NCI-H345 treated with DMSO at 0.1 percent for 48 hours (cell line): ENCODE measurements at regions not wholly inside any gene's neighbourhood (a gene's known extent, or its start where the extent isn't known, plus 50 kb on each side); places are given as distances from the start of the nearest gene placed in this dataset.
"Not testable (repeated sequence)": the region's sequence is repeated elsewhere in the genome, so short reads cannot be mapped to it uniquely, and the experiment has no call there.

Source experiments
- DNase-seq: peaks from one replicate; lab custom pipeline; 2025; ENCODE audit not compliant: unreplicated experiment; lab: John Stamatoyannopoulos, UW

DNA sequence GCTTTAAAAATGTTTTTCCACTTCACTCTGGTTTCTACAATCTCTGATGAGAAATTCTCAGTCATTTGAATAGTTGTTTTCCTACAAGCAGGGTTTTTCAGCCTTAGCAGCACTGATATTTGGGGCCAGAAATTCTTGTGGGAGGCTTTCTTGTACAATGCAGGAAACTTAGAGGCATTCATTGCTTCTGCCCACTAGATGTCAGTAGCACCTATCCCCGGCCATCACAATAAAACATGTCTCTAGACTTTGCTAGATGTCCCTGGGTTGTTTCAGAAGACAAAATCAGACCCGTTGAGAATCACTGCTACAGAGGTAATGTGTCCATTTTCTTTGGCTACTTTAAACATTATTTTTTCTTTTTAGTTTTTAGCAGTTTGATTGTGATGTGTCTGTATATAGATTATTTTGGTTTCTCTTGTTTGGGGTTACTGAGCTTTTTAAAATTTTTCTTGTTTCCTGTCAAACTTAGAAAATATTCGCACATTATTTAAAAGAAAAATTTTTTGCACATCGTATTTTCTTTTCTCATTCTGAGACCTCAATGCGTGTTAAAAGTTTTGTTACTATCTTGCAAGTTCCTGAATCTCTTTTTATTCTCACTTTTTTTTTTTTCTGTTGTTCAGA, 60.8 kb upstream of the CCDC179 start:
- DNase-seq, result peak; percentile 68

DNA sequence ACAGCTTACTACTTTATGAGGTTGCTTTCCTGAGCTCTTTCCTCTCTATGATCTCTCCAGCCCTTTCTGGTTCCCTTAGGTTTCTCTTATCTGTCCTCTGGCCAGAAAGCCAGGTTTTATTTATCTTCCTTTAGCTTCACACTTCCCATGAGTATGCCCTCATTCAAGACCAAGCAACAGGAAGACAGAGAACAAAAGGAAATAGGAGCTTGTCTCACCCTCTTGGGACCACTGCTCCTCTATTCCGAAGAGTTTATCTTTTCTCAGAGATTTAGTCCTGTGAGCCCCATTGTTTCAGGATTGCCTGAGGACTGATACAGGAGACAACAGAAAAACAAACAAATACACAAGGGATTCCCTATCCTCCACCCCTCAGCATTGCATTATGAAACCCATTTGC, 62.4 kb upstream of the CCDC179 start:
- DNase-seq, result peak; percentile 70

- DNase-seq, result no peak
These were observed 63.3 kb upstream of the CCDC179 start for GRCh38 chr11:22923561-22923960.

GRCh38 chr11:22926341-22926740, 66.1 kb upstream of the CCDC179 start:
- DNase-seq, result no peak

- no peak for DNase-seq
These were observed 67.5 kb upstream of the CCDC179 start for GRCh38 chr11:22927793-22928192.

- DNase-seq, result no peak
These were observed 68.1 kb upstream of the CCDC179 start for GRCh38 chr11:22928207-22928917.

DNA sequence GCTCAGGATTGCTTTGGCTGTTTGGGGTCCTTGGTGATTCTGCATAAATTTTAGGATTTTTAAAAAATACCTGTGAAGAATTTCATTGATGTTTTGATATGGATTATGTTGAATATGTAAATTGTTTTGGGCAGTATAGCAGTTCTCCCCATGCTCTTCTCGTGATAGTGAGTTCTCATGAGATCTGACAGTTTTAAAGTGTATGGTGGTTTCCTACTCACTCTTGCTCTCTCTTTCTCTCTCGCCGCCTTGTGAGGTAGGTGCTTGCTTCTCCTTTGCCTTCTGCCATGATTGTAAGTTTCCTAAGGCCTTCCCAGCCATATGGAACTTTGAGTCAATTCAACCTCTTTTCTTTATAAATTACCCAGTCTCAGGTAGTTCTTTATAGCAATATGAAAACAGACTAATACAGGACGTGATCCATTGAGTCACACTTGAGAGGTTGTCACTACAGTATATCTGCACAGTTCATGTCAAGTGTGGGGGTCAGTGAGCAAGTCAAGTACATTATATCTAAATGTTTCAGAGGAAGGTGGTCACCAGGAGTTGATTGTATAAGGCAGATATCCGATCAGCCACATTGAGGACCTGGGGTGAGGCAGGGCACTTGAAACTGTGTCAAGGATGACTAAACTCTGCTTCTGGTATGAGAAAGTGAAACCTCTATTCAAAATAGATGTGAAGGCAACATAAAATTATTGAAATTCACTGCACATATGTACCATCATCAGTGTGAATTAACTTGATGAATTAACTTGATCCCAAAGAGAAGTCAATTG, 70.7 kb upstream of the CCDC179 start:
- no peak for DNase-seq

- DNase-seq, result no peak
These were observed 78.4 kb upstream of the CCDC179 start for GRCh38 chr11:22938691-22939090.

DNA sequence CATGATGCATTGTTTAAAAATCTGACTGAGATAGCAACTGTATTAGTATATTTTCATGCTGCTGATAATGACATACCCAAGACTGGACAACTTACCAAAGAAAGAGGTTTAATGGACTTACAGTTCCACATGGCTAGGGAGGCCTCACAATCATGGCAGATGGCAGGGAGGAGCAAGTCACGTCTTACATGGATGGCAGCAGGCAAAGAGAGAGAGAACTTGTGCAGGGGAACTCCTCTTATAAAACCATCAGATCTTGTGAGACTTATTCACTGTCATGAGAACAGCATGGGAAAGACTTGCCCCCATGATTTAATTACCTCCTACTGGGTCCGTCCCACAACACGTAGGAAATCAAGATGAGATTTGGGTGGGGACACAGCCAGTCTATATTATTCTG, 81.3 kb upstream of the CCDC179 start:
- DNase-seq, result not testable (repeated sequence)

DNA sequence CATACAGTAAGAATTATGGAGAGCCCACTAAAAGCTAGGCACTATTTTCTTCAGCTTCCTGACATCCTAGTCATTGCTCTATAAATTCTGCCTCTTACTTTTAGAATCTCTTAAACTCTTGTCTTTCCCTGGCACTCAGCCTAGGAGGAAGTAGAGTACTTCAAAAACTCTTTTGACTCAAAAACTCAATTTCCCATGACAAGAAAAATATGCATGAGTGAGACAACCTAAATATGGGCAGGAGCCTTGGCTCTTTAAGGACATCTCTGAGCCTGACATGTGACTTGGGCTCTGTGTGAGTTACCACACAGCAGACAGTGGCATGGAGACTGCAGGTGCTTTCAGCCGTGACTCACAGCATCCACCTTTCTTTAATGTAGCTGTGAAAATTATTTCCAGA, 97.5 kb upstream of the CCDC179 start:
- DNase-seq, result no peak

DNA sequence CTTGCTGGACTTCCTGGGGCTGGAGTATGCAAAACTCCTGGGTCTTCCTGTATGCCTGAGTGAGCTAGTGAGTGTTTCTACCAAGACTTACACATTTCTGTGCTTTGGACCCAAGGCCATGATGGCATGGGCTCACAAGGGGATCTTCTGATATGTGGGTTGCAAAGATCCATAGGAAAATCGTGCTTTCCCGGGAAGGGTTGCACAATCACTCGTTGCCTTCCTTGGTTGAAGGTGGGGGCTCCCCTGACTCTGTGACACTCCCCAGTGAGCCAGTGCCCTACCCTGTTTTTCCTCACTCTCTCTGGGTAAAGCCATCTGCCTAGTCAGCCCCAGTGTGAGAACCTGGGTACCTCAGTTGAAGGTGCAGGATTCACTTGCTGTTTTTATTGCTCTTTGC, 114.0 kb upstream of the CCDC179 start:
- DNase-seq, result no peak

GRCh38 chr11:22976146-22976545, 115.9 kb upstream of the CCDC179 start:
- DNase-seq, result no peak

- no peak for DNase-seq
These were observed 122.6 kb upstream of the CCDC179 start for GRCh38 chr11:22982903-22983302.

DNA sequence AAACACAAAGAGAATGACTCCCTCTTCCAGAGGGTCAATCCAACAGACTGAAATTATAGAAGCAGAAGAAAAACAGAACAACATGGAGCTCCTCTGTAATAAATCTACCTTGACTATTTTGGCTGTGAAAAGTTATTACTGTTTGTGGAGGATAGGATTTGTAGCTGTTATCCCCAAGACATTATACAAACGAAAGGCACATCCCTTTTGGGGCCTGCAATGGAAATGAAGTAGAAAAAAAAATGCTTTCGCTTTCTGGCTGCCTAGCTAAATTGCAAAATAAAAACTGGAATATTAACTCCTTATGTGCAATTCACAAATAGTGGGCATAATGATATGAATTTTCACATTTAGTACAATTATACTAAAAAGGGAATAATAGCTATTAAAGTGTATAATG, 123.8 kb upstream of the CCDC179 start:
- no peak for DNase-seq

DNA sequence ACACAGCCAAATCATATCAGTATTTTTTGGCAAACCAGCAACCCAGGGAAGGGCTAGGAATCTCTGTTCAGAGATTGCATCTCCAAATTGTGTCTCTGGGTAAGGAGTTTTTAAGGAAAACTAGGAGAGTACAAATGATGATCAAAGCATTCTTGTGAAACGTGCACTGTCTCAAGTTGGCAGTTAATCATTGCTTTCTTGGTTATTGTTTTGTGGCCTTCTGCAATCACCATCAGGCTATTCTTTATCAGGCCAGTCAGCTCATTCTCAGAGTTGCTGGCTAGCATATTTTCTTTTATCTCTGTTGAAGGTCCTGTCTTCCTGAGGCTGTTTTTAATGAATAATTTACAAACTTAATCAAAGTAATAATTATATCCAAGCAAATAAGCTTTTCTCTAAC, 129.1 kb upstream of the CCDC179 start:
- no peak for DNase-seq

GRCh38 chr11:22991196-22991595, 130.9 kb upstream of the CCDC179 start:
- DNase-seq, result no peak

DNA sequence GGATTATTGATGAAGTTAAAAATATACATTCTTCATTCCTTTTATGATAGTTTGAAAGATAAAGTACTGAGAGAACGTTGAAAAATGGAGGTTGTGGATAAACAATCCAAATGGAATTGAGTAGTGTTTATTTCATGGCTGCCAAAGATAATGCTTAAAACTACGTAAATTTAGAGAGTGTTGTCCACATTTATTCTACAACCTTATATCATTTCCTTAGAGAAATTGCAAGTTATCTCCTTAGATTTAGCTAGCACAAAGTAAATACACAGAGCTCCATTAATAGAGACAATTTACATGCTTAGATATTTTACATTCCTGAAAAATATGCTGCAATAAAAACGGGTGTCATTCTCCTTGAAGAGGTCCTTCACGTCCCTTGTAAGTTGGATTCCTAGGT, 146.5 kb upstream of the CCDC179 start:
- DNase-seq, result no peak

GRCh38 chr11:23010790-23011335, 150.6 kb upstream of the CCDC179 start:
- DNase-seq, result no peak

- DNase-seq, result no peak
These were observed 152.7 kb upstream of the CCDC179 start for GRCh38 chr11:23012930-23013329.

DNA sequence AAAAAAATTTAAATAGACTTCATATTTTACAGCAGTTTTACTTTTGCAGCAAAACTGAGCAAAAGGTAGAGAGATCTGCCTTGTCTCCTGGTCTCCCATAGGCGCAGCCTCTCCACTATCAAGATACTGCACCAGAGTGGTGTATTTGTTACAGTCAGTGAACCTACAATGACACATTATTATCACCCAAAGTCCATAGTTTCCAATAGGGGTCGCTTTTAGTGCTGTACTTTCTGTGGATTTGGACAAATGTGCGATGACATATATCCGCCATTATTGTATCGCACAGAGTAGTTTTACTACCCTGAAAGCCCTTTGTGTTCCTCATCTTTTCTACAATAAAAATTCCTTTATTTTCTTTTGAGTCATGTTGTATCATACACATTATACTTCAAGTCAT, 153.2 kb upstream of the CCDC179 start:
- no peak for DNase-seq

DNA sequence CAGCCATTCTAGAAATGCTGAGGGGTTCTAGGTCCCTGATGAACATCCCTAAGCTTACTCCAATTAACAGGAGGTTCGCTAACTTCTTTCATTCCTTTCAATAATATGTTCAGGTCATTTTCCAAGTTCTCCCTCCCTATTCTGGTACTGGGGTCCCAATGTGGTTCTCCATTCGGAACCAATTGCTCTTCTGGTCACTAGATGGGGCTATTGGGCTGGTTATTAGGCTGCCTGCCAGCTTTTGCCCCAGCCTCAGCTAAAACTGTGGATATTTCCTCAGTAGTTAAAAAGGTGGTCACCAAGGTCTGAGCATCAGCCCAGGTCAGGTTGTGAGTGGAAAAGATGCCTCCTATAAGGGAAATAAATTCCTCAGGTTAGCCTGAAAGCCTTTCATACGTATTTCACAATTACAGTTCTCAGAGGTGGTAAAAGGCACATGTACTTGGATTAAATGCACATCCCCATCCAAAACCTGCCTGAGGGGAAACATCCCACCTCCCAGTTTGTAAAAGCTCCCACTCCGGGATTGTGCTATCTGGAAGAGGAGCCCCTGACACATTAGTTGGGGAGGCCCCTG, 161.1 kb upstream of the CCDC179 start:
- DNase-seq, result peak; percentile 60

DNA sequence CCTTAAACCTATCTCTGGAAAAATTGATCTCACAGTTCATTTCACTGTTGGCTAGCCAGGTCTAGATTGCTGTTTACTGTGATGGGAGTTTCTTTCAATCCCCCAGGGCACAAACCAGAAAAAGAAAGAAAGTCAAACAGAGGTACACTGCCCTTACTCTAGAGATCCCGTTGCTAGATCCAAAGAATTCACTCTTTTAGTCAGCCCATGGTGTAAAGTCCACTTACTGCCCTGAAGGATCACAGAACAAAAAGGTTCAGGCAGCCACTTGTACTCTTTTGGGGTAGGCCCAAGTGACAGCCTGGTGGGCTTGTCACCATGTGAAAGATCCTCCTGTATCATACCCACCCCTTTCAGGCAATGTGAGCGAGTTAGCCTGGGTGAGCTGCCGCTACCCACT, 162.6 kb upstream of the CCDC179 start:
- no peak for DNase-seq
